ENCODE measurements at regions not wholly inside any gene's neighbourhood (a gene's known extent, or its start where the extent isn't known, plus 50 kb on each side); places are given as distances from the start of the nearest gene placed in this dataset.

GRCh38 chr9:2363138-2363745 lies 258.3 kb upstream of the VLDLR start:
- DNase-seq (ENCODE audit: low read depth), result no peak
- no peaks in the 10 kb centered on the region for H3K36me3 ChIP-seq (ENCODE audit: control insufficient read depth, insufficient read depth, low read length)
- no peak for TF ChIP-seq CTCF (IDR thresholded peaks at IDR 0.05; ENCODE audit: insufficient read depth, low read length, poor library complexity, severe bottlenecking)
- H3K27me3 ChIP-seq (ENCODE audit: control insufficient read depth, insufficient read depth, low read length), result no peaks in the 10 kb centered on the region
- no peak overlapping the region for H3K4me3 ChIP-seq (ENCODE audit: low read depth, low read length)

- no peak overlapping the region for H3K4me3 ChIP-seq (ENCODE audit: low read depth, low read length)
- DNase-seq (ENCODE audit: low read depth), result no peak
- no peak for TF ChIP-seq CTCF (IDR thresholded peaks at IDR 0.05; ENCODE audit: insufficient read depth, low read length, poor library complexity, severe bottlenecking)
- H3K27me3 ChIP-seq (ENCODE audit: control insufficient read depth, insufficient read depth, low read length), result no peaks in the 10 kb centered on the region
- H3K36me3 ChIP-seq (ENCODE audit: control insufficient read depth, insufficient read depth, low read length), result no peaks in the 10 kb centered on the region
Observed at GRCh38 chr9:2363781-2364180, 257.8 kb upstream of the VLDLR start.

- no peak for DNase-seq (ENCODE audit: low read depth)
- no peaks in the 10 kb centered on the region for H3K27me3 ChIP-seq (ENCODE audit: control insufficient read depth, insufficient read depth, low read length)
- no peak for TF ChIP-seq CTCF (IDR thresholded peaks at IDR 0.05; ENCODE audit: insufficient read depth, low read length, poor library complexity, severe bottlenecking)
- H3K4me3 ChIP-seq (ENCODE audit: low read depth, low read length), result no peak overlapping the region
- H3K36me3 ChIP-seq (ENCODE audit: control insufficient read depth, insufficient read depth, low read length), result no peaks in the 10 kb centered on the region
Observed at GRCh38 chr9:2367970-2368369, 253.6 kb upstream of the VLDLR start.

GRCh38 chr9:2373648-2374047 lies 247.9 kb upstream of the VLDLR start:
- no peak for TF ChIP-seq CTCF (IDR thresholded peaks at IDR 0.05; ENCODE audit: insufficient read depth, low read length, poor library complexity, severe bottlenecking)
- no peaks in the 10 kb centered on the region for H3K36me3 ChIP-seq (ENCODE audit: control insufficient read depth, insufficient read depth, low read length)

GRCh38 chr9:2375114-2375513 lies 246.5 kb upstream of the VLDLR start:
- Histone ChIP-seq H3K4me3 (ENCODE audit: low read depth, low read length) (no peak overlapping the region), H3K27me3 (ENCODE audit: control insufficient read depth, insufficient read depth, low read length) (no peaks in the 10 kb centered on the region), H3K36me3 (ENCODE audit: control insufficient read depth, insufficient read depth, low read length) (no peaks in the 10 kb centered on the region)
- no peak for DNase-seq (ENCODE audit: low read depth)
- TF ChIP-seq CTCF (IDR thresholded peaks at IDR 0.05; ENCODE audit: insufficient read depth, low read length, poor library complexity, severe bottlenecking), result no peak

More at GRCh38 chr9:2373648-2374047, 247.9 kb upstream of the VLDLR start:
- H3K4me3 ChIP-seq (ENCODE audit: low read depth, low read length), result no peak overlapping the region
- no peaks in the 10 kb centered on the region for H3K27me3 ChIP-seq (ENCODE audit: control insufficient read depth, insufficient read depth, low read length)
- DNase-seq (ENCODE audit: low read depth), result no peak

- no peaks in the 10 kb centered on the region for H3K36me3 ChIP-seq (ENCODE audit: control insufficient read depth, insufficient read depth, low read length)
- DNase-seq (ENCODE audit: low read depth), result no peak
- H3K4me3 ChIP-seq (ENCODE audit: low read depth, low read length), result no peak overlapping the region
- TF ChIP-seq CTCF (IDR thresholded peaks at IDR 0.05; ENCODE audit: insufficient read depth, low read length, poor library complexity, severe bottlenecking), result no peak
- no peaks in the 10 kb centered on the region for H3K27me3 ChIP-seq (ENCODE audit: control insufficient read depth, insufficient read depth, low read length)
Observed at GRCh38 chr9:2377117-2377516, 244.5 kb upstream of the VLDLR start.
